ENCODE measurements at regions not wholly inside any gene's neighbourhood (a gene's known extent, or its start where the extent isn't known, plus 50 kb on each side); places are given as distances from the start of the nearest gene placed in this dataset.

DNA sequence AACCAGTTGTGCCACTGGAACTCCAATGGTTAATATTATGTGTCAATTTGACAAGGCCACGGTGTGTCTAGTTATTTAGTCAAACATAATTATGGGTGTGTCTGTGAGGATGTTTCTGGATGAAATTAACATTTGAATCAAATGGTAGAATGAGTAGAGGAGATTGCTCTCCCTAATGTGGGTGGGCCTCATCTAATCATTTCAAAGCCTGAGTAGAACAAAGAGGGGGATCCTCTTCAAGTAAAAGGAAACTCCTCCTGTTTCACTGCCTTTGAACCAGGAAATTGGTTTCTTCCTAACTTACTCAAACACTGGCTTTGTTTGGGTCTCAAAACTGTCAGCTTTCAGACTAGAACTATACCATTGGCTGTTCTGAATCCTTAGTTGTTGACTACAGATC is 1692.1 kb downstream of the PCDH19 start (continued):
- TF ChIP-seq, protein P1, sequence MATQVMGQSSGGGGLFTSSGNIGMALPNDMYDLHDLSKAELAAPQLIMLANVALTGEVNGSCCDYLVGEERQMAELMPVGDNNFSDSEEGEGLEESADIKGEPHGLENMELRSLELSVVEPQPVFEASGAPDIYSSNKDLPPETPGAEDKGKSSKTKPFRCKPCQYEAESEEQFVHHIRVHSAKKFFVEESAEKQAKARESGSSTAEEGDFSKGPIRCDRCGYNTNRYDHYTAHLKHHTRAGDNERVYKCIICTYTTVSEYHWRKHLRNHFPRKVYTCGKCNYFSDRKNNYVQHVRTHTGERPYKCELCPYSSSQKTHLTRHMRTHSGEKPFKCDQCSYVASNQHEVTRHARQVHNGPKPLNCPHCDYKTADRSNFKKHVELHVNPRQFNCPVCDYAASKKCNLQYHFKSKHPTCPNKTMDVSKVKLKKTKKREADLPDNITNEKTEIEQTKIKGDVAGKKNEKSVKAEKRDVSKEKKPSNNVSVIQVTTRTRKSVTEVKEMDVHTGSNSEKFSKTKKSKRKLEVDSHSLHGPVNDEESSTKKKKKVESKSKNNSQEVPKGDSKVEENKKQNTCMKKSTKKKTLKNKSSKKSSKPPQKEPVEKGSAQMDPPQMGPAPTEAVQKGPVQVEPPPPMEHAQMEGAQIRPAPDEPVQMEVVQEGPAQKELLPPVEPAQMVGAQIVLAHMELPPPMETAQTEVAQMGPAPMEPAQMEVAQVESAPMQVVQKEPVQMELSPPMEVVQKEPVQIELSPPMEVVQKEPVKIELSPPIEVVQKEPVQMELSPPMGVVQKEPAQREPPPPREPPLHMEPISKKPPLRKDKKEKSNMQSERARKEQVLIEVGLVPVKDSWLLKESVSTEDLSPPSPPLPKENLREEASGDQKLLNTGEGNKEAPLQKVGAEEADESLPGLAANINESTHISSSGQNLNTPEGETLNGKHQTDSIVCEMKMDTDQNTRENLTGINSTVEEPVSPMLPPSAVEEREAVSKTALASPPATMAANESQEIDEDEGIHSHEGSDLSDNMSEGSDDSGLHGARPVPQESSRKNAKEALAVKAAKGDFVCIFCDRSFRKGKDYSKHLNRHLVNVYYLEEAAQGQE (IDR thresholded peaks at IDR 0.05; ENCODE audit: low read depth, low read length) = no peak
- TF ChIP-seq POLR2A (IDR thresholded peaks at IDR 0.05; ENCODE audit: low read depth, low read length) = no peak

Data from GM12878 (cell line).